Osteocyte (in vitro differentiated cells): ENCODE measurements at regions not wholly inside any gene's neighbourhood (a gene's known extent, or its start where the extent isn't known, plus 50 kb on each side); places are given as distances from the start of the nearest gene placed in this dataset.
"Not testable (repeated sequence)": the region's sequence is repeated elsewhere in the genome, so short reads cannot be mapped to it uniquely, and the experiment has no call there.

Experiments
- DNase-seq: peaks from one replicate; pipeline ENCODE4 v3.0.0; 2021; ENCODE audit warnings: mixed read lengths; ENCODE audit not compliant: unreplicated experiment; ENCODE audit errors: extremely low spot score
- H3K27ac Mint-ChIP-seq: one replicate; pipeline ENCODE4 v1.8.0; 2021; ENCODE audit warnings: mild to moderate bottlenecking, mixed read lengths; ENCODE audit not compliant: unreplicated experiment
- H3K27me3 Mint-ChIP-seq: one replicate; pipeline ENCODE4 v1.8.0; 2021; ENCODE audit warnings: mixed read lengths; ENCODE audit not compliant: unreplicated experiment
- H3K36me3 Mint-ChIP-seq: one replicate; pipeline ENCODE4 v1.8.0; 2021; ENCODE audit warnings: mixed read lengths; ENCODE audit not compliant: unreplicated experiment
- H3K4me1 Mint-ChIP-seq: one replicate; pipeline ENCODE4 v1.8.0; 2021; ENCODE audit warnings: mixed read lengths; ENCODE audit not compliant: unreplicated experiment
- H3K4me3 Mint-ChIP-seq: one replicate; pipeline ENCODE4 v1.8.0; 2021; ENCODE audit warnings: mild to moderate bottlenecking, moderate library complexity, mixed read lengths; ENCODE audit not compliant: unreplicated experiment
- H3K9me3 Mint-ChIP-seq: one replicate; pipeline ENCODE4 v1.8.0; 2021; ENCODE audit warnings: mixed read lengths; ENCODE audit not compliant: unreplicated experiment
- TF ChIP-seq, protein P1 (sequence below): fragments of 200-600 bp; sonication (generic); IDR thresholded peaks from 2 replicates; pipeline ENCODE4 v1.5.0; 2021; ENCODE audit warnings: antibody characterized with exemption, mild to moderate bottlenecking, moderate library complexity

DNA sequence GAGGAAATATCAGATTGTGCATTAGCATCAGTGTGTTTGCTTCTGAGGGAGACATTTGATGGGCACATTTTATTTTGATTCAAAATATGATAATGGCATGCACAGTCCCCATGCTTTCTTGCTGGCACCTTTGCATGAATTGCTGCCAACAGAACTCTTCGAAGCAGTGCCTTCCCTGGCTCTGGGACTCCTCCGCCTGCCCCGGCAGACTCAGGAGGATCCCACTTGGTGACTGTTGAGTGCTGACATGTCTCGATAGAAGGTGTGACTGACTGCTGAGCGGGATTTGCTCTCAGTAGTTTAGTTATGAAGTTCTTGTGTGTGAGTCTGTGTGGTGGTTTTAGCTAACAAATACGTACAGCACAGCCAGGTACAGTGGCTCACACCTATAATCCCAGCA, 239.7 kb downstream of the FGF9 start:
- TF ChIP-seq, protein P1, sequence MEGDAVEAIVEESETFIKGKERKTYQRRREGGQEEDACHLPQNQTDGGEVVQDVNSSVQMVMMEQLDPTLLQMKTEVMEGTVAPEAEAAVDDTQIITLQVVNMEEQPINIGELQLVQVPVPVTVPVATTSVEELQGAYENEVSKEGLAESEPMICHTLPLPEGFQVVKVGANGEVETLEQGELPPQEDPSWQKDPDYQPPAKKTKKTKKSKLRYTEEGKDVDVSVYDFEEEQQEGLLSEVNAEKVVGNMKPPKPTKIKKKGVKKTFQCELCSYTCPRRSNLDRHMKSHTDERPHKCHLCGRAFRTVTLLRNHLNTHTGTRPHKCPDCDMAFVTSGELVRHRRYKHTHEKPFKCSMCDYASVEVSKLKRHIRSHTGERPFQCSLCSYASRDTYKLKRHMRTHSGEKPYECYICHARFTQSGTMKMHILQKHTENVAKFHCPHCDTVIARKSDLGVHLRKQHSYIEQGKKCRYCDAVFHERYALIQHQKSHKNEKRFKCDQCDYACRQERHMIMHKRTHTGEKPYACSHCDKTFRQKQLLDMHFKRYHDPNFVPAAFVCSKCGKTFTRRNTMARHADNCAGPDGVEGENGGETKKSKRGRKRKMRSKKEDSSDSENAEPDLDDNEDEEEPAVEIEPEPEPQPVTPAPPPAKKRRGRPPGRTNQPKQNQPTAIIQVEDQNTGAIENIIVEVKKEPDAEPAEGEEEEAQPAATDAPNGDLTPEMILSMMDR: no peak
- no peak for DNase-seq
- H3K4me1 Mint-ChIP-seq: no peaks in the 10 kb centered on the region
- no peaks in the 10 kb centered on the region for H3K27me3 Mint-ChIP-seq
- no peaks in the 10 kb centered on the region for H3K36me3 Mint-ChIP-seq
- H3K4me3 Mint-ChIP-seq: no peak overlapping the region
- H3K27ac Mint-ChIP-seq: no peak overlapping the region
- peaks cover 7% of the 10 kb centered on the region for H3K9me3 Mint-ChIP-seq

DNA sequence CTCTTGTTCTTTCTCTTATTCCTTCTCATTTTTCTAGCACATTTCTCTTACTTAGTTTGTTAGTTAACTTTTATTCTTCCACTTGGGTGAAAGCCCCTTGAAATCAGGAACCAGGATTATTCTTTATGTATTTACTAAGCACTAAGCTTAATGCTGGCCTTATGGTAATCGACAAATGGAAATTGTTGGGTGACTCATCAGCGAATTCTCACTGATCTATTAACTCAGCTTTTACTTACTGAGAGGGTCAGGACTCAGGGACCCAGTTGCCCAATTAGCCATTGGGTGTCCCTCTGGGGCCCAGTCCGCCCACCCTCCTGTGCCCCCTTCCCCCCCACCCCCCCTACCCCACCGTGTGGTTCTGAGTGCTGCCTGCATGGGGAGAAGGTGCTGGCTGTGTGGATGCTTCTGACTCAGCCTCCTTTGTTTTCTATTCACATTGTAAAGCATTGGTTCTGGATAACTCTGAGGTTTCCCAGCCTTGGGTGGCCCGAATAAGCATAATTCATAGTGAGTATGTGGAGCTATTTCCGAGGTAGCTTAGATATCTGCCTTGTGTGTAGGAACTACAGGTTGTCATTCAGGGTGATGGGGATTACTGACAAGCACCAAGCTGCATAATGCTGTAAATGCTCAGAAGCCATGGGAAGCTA, 240.9 kb downstream of the FGF9 start:
- no peak for DNase-seq
- TF ChIP-seq, protein P1: no peak
- Mint-ChIP-seq H3K4me1 (no peaks in the 10 kb centered on the region), H3K4me3 (no peak overlapping the region), H3K27ac (no peak overlapping the region), H3K9me3 (peaks cover 7% of the 10 kb centered on the region), H3K27me3 (no peaks in the 10 kb centered on the region), H3K36me3 (no peaks in the 10 kb centered on the region)

DNA sequence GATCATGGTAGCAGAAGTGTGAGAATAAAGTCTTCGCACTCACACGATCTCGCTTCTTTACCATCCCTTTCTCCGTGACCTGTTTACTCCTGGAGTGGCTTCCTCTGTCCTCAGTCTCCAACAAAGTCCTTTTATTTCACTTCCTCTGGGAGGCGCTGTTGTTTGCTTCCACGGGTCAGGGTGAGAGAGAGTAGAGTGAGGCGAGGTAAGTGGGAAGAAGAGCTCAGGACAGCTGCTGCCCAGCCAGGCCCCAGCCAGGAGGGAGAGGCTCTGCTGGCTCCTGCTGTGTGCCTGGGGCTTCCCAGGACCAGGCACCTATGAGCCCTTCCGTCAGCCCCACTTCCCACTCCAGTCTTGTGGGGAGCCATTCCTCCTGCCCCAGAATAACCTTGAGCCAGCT, 242.1 kb downstream of the FGF9 start:
- TF ChIP-seq, protein P1: no peak
- Mint-ChIP-seq H3K27ac (no peak overlapping the region), H3K4me3 (no peak overlapping the region)

DNA sequence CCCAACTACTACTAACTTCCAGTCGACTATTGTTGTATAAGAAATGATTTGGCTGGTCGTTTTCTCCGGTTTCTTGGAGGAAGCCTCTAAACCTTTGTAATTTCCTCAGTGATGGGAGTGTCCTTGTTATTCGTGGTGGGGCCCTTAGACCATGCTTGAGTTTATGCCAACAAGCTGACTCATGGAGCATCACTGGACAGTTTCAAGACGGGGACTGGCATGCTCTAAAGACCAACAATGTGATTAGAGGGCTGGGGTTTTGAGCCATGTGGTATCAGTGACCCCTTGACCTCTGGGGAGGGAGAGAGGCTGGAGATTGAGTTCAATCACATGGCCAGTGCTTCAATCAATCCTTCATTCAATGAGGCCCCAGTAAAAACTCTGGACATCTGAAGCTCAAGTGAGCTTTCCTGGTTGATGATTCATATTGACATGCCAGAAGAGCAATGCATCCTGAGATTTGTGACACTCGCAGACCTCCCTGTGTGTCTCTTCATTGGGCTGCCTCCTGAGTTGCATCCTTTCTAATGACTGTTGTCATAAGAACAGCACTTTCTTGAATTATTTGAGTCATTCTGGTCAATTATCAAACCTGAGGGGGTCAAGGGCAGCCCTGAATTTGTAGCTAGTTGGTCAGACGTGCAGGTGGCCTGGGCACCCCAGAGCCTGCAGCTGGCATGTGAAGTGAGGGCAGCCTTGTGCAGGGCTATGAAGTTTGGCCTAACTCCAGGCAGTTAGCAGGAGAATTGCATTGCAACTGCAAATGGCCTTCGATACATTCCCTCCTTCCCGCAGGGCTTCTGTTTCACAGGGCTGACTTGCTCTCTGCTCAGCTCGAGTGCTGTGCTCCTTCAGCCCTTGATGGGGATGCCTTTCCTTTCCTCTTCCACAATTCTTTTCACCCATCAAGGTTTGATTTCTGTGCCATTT, 246.5 kb downstream of the FGF9 start:
- peaks cover 15% of the 10 kb centered on the region for H3K9me3 Mint-ChIP-seq
- TF ChIP-seq, protein P1: no peak
- H3K27me3 Mint-ChIP-seq: no peaks in the 10 kb centered on the region
- DNase-seq: no peak
- no peak overlapping the region for H3K27ac Mint-ChIP-seq
- H3K36me3 Mint-ChIP-seq: no peaks in the 10 kb centered on the region
- H3K4me1 Mint-ChIP-seq: no peaks in the 10 kb centered on the region
- H3K4me3 Mint-ChIP-seq: no peak overlapping the region

More for the DNA sequence above, 242.1 kb downstream of the FGF9 start:
- H3K27me3 Mint-ChIP-seq: no peaks in the 10 kb centered on the region
- peaks cover 10% of the 10 kb centered on the region for H3K9me3 Mint-ChIP-seq
- no peaks in the 10 kb centered on the region for H3K4me1 Mint-ChIP-seq
- no peak for DNase-seq
- H3K36me3 Mint-ChIP-seq: no peaks in the 10 kb centered on the region

DNA sequence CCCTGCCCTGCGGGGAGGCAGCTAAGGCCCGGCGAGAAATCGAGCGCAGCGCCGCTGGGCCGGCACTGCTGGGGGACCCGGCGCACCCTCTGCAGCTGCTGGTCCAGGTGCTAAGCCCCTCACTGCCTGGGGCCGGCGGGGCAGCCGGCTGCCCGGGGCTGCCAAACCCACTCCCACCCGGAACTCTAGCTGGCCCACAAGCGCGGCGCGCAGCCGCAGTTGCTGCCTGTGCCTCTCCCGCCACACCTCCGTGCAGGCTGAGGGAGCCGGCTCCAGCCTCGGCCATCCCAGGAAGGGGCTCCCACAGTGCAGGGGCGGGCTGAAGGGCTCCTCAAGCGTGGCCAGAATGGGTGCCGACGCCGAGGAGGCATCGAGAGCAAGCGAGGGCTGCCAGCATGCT, 249.9 kb downstream of the FGF9 start:
- H3K27ac Mint-ChIP-seq, H3K4me1 Mint-ChIP-seq, H3K36me3 Mint-ChIP-seq, H3K27me3 Mint-ChIP-seq, H3K4me3 Mint-ChIP-seq, DNase-seq: not testable (repeated sequence)
- peaks cover 33% of the 10 kb centered on the region for H3K9me3 Mint-ChIP-seq
